PC-9 (cell line): ENCODE measurements at regions not wholly inside any gene's neighbourhood (a gene's known extent, or its start where the extent isn't known, plus 50 kb on each side); places are given as distances from the start of the nearest gene placed in this dataset.
A peak's percentile ranks its signal among the peaks of the same experiment; 100 is the strongest.

Source experiments
- BruUV-seq: library from RNA; stranded (reverse); fragments of 400-500 nt; replicated peaks from 2 replicates; lab custom pipeline; 2021; lab: Mats Ljungman, UMichigan
- CTCF ChIA-PET: fragments of 300-600 bp; sonication (Branson Sonifier 250); formaldehyde crosslinking; loops from one replicate; lab custom pipeline; 2022; ENCODE audit warnings: antibody characterized with exemption; lab: Charles Lee
- POLR2A ChIA-PET: fragments of 300-600 bp; sonication (Branson Sonifier 250); formaldehyde crosslinking; loops from one replicate; lab custom pipeline; 2022; ENCODE audit warnings: antibody characterized with exemption; ENCODE audit not compliant: unreplicated experiment; lab: Charles Lee
- DNase-seq, 2 experiments: peaks; one replicate each; pipeline versions ENCODE4 v3.0.0 to v3.0.0-alpha.2; 2015 to 2022; ENCODE audit warnings: mixed read lengths in 1 of 2
- H2AFZ ChIP-seq: fragments of 200-600 bp; sonication (generic); 2 replicates; pipeline ENCODE4 v1.8.1; 2017; ENCODE audit warnings: antibody characterized with exemption
- H3F3A ChIP-seq: fragments of 200-600 bp; sonication (generic); 2 replicates; pipeline ENCODE4 v1.8.1; 2017; ENCODE audit warnings: antibody characterized with exemption, mild to moderate bottlenecking, low read depth; ENCODE audit not compliant: insufficient read depth
- H3K27ac ChIP-seq: fragments of 200-600 bp; sonication (generic); 2 replicates; pipeline ENCODE4 v1.6.1; 2016; ENCODE audit warnings: mixed run types
- H3K27me3 ChIP-seq: fragments of 200-600 bp; sonication (generic); 2 replicates; pipeline ENCODE4 v1.6.1; 2016; ENCODE audit warnings: low read depth, mixed run types; ENCODE audit not compliant: insufficient read depth
- H3K36me3 ChIP-seq: fragments of 200-600 bp; sonication (generic); 2 replicates; pipeline ENCODE4 v1.6.1; 2016; ENCODE audit warnings: low read depth, mixed run types
- H3K4me1 ChIP-seq: fragments of 200-600 bp; sonication (generic); replicated peaks from 2 replicates; pipeline ENCODE4 v1.6.1; 2016; ENCODE audit warnings: mixed run types; ENCODE audit not compliant: insufficient read depth
- H3K4me2 ChIP-seq: fragments of 200-600 bp; sonication (generic); 2 replicates; pipeline ENCODE4 v1.6.1; 2017; ENCODE audit warnings: mixed run types
- H3K4me3 ChIP-seq: fragments of 200-600 bp; sonication (generic); 2 replicates; pipeline ENCODE4 v1.6.1; 2016; ENCODE audit warnings: mixed run types
- H3K79me2 ChIP-seq: fragments of 200-600 bp; sonication (generic); 2 replicates; pipeline ENCODE4 v1.6.1; 2017; ENCODE audit warnings: low read depth, mixed run types
- H3K9me2 ChIP-seq: fragments of 200-600 bp; sonication (generic); 2 replicates; pipeline ENCODE4 v1.8.1; 2017; ENCODE audit warnings: mild to moderate bottlenecking; ENCODE audit not compliant: insufficient read depth
- H3K9me3 ChIP-seq: fragments of 200-600 bp; sonication (generic); 2 replicates; pipeline ENCODE4 v1.8.1; 2016; ENCODE audit warnings: low read depth; ENCODE audit not compliant: insufficient read depth
- H4K20me1 ChIP-seq: fragments of 200-600 bp; sonication (generic); 2 replicates; pipeline ENCODE4 v1.8.1; 2017; ENCODE audit not compliant: insufficient read depth
- CTCF ChIP-seq: fragments of 200-600 bp; sonication (generic); conservative IDR thresholded peaks from 2 replicates; pipeline ENCODE4 v1.6.1; 2017; ENCODE audit warnings: mixed run types, antibody characterized with exemption, mild to moderate bottlenecking, moderate library complexity
- EZH2 ChIP-seq: fragments of 200-600 bp; sonication (generic); IDR thresholded peaks from 2 replicates; pipeline ENCODE4 v1.8.0; 2017; ENCODE audit warnings: antibody characterized with exemption, low read depth
- intact Hi-C: fragments of 100-400 bp; cut with micrococcal nuclease; formaldehyde crosslinking; loops from one replicate; pipeline ENCODE4 v1.10.0; 2022; ENCODE audit not compliant: unreplicated experiment

- DNase-seq: peak in 1 of 2 experiments; percentile 54
- Histone ChIP-seq H3K4me3 (no peak overlapping the region), H3K4me1 (no peaks in the 10 kb centered on the region), H3K27ac (no peak overlapping the region), H3K79me2 (no peaks in the 10 kb centered on the region), H3F3A (no peaks in the 10 kb centered on the region), H3K27me3 (no peaks in the 10 kb centered on the region), H3K9me3 (no peaks in the 10 kb centered on the region), H4K20me1 (no peaks in the 10 kb centered on the region), H3K4me2 (no peak overlapping the region), H2AFZ (no peak overlapping the region), H3K36me3 (no peaks in the 10 kb centered on the region), H3K9me2 (no peaks in the 10 kb centered on the region)
- POLR2A ChIA-PET: no interaction called here
- CTCF ChIA-PET: interaction anchor here (0.5 to 0.7 kb wide), 3 partner anchors 8 to 1050 kb away, joined by 3 to 5 read pairs (median 3); no protein-coding TSS in a partner anchor
- TF ChIP-seq CTCF (peak; percentile 95), EZH2 (no peak)
- no TSS peak for BruUV-seq
- intact Hi-C loops: loop anchor here (2.0 to 5.0 kb wide), 2 partner anchors 332 to 1164 kb away; no protein-coding TSS in a partner anchor
Observed at GRCh38 chr1:90114521-90115141, 119.7 kb downstream of the ZNF326 start.

- no peak overlapping the region for H3K27ac ChIP-seq
- ChIA-PET POLR2A (no interaction called here), CTCF (no interaction called here)
- no peak overlapping the region for H2AFZ ChIP-seq
- no peaks in the 10 kb centered on the region for H3K9me3 ChIP-seq
- no peaks in the 10 kb centered on the region for H3K9me2 ChIP-seq
- intact Hi-C loops: no loop called here
- no peak overlapping the region for H3K4me3 ChIP-seq
- no peaks in the 10 kb centered on the region for H3K4me1 ChIP-seq
- no peak overlapping the region for H3K4me2 ChIP-seq
- TF ChIP-seq CTCF: no peak
- no peak for TF ChIP-seq EZH2
- H3K36me3 ChIP-seq: no peaks in the 10 kb centered on the region
- H4K20me1 ChIP-seq: no peaks in the 10 kb centered on the region
- H3K79me2 ChIP-seq: no peaks in the 10 kb centered on the region
- BruUV-seq: no TSS peak
- no peaks in the 10 kb centered on the region for H3F3A ChIP-seq
- no peak for DNase-seq
- H3K27me3 ChIP-seq: no peaks in the 10 kb centered on the region
Observed at GRCh38 chr1:90107990-90108389, 113.1 kb downstream of the ZNF326 start.

GRCh38 chr1:90106311-90106710 is 111.4 kb downstream of the ZNF326 start:
- Histone ChIP-seq H3K9me3 (no peaks in the 10 kb centered on the region), H2AFZ (no peak overlapping the region), H4K20me1 (no peaks in the 10 kb centered on the region), H3K27me3 (no peaks in the 10 kb centered on the region), H3K9me2 (no peaks in the 10 kb centered on the region), H3K36me3 (no peaks in the 10 kb centered on the region), H3K4me3 (no peak overlapping the region), H3F3A (no peaks in the 10 kb centered on the region), H3K79me2 (no peaks in the 10 kb centered on the region), H3K4me2 (no peak overlapping the region), H3K27ac (no peak overlapping the region), H3K4me1 (no peaks in the 10 kb centered on the region)
- CTCF ChIA-PET: no interaction called here
- TF ChIP-seq CTCF (no peak), EZH2 (no peak)
- POLR2A ChIA-PET: no interaction called here
- intact Hi-C loops: no loop called here
- no peak for DNase-seq
- no TSS peak for BruUV-seq
